Astrocyte of the spinal cord (primary cell): ENCODE measurements at regions not wholly inside any gene's neighbourhood (a gene's known extent, or its start where the extent isn't known, plus 50 kb on each side); places are given as distances from the start of the nearest gene placed in this dataset.
A peak's percentile ranks its signal among the peaks of the same experiment; 100 is the strongest.

Source experiments
- DNase-seq: peaks from one replicate; pipeline ENCODE4 v3.0.0; 2011; ENCODE audit warnings: low read depth, low spot score
- H3K4me3 ChIP-seq: 2 replicates; pipeline ENCODE4 v1.5.1; 2011; ENCODE audit warnings: low read depth, mild to moderate bottlenecking, low read length, moderate library complexity
- CTCF ChIP-seq: IDR thresholded peaks from 2 replicates; pipeline ENCODE4 v1.5.1; 2012; ENCODE audit warnings: low read depth, mild to moderate bottlenecking, low read length, inconsistent platforms
- in situ Hi-C: cut with HindIII; loops from 2 replicates; pipeline ENCODE4 v1.10.0; 2017; ENCODE audit warnings: low sequenced_read_pairs

DNA sequence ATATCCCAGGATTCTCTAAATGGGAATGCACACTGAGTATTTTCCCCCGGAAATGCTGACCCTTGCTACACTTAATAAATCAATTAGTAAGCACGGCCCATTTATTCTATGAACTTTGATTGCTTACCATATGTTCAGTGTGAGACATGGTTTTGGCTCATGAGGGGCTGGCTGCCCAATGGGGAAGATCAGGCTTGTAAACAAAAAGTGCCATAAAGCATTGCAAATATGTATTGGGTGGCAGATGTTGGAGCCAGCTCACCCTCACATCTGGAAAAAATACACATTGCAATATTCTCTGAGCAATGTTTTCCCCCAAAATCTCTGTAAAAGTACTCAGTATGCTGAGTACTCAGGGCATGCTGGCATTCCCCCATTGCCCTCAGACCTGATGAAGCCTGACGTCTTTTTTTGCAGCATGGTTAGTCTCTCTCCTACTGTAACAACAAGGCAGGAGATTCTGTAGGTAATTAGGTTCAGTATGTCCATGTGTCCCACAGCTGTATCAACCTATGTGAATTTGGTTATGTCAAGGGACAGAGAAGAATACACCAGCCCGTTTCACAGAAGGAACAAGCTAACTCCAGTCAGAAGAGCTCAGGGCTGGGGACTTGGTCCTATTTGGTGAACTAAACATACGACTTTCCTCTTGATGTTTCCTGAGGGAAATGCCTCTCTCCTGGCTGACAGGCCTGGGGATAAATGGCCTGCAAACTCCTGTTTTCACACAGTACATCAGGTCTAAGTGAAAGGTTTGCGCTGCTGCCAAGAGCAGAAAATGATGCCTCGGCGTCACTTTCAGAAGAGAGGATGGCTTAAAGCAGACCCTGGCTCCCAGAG is 202.4 kb downstream of the INSIG2 start:
- DNase-seq, result no peak
- H3K4me3 ChIP-seq, result no peak overlapping the region
- in situ Hi-C loops, result no loop called here
- no peak for TF ChIP-seq CTCF

DNA sequence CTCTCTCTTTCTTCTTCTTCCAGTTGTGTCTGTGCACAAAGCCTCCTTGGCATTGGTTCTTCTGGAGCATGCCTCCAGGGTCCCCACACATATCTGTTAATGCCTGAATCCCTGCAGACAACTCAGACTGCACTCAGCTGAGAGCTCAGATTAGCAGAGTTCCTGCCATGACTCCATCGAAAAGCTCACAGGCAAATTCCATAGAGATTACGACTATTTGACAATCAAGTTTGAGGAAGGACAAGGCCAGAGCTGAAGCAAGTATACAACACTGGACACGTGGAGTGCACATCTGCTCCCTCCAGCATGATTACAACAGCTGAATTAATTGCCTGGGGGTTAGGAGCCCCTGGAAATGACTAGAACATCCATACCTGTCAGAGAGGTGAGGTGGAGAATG is 190.7 kb downstream of the INSIG2 start:
- no peak overlapping the region for H3K4me3 ChIP-seq
- in situ Hi-C loops, result no loop called here
- no peak for DNase-seq
- TF ChIP-seq CTCF, result no peak

- no peak for TF ChIP-seq CTCF
- in situ Hi-C loops, result no loop called here
- no peak for DNase-seq
- H3K4me3 ChIP-seq, result no peak overlapping the region
These were observed 189.8 kb downstream of the INSIG2 start for GRCh38 chr2:118278046-118278445.

DNA sequence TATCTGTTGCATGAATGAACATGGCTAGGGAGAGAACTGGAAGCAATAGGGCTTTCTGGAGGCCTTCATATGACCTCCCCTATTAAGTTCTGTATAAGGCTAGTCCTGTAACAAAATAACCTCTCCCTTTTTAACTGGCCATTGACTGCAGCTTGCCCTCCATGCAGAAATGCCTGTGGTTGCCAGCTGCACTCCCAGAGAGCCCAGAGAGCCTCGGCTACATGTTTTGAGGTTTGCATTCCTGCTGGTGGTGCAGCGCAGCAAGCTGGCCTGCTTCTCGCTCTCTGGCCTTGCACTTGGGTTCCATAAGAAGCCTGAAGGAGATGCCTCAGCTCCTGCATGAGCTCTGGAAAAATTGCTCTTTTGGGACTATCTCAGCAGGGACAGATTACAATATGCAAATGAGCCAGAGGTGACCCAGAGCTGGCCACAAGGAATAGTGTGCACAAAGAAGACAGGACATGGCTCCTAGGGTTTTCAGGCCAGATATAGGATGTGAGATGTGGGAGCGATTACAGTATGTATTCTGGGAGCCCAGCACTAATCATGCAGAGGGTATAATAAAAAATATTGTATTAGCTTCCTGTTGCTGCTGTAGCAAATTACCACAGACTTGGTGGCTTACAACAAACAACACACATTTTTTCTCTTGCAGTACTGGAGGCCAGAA is 186.7 kb downstream of the INSIG2 start:
- TF ChIP-seq CTCF, result no peak
- in situ Hi-C loops, result no loop called here
- DNase-seq, result peak; percentile 31
- H3K4me3 ChIP-seq, result no peak overlapping the region

GRCh38 chr2:118272391-118272790 is 184.1 kb downstream of the INSIG2 start:
- H3K4me3 ChIP-seq, result no peak overlapping the region
- in situ Hi-C loops, result no loop called here
- no peak for DNase-seq
- no peak for TF ChIP-seq CTCF

- no peak overlapping the region for H3K4me3 ChIP-seq
- peak; percentile 21 for TF ChIP-seq CTCF
- in situ Hi-C loops, result no loop called here
- no peak for DNase-seq
These were observed 181.3 kb downstream of the INSIG2 start for GRCh38 chr2:118269408-118270051.
